Astrocyte of the spinal cord (primary cell): ENCODE measurements at regions not wholly inside any gene's neighbourhood (a gene's known extent, or its start where the extent isn't known, plus 50 kb on each side); places are given as distances from the start of the nearest gene placed in this dataset.

Source experiments
- DNase-seq: peaks from one replicate; pipeline ENCODE4 v3.0.0; 2011; ENCODE audit warnings: low read depth, low spot score
- H3K4me3 ChIP-seq: 2 replicates; pipeline ENCODE4 v1.5.1; 2011; ENCODE audit warnings: low read depth, mild to moderate bottlenecking, low read length, moderate library complexity
- CTCF ChIP-seq: IDR thresholded peaks from 2 replicates; pipeline ENCODE4 v1.5.1; 2012; ENCODE audit warnings: low read depth, mild to moderate bottlenecking, low read length, inconsistent platforms
- in situ Hi-C: cut with HindIII; loops from 2 replicates; pipeline ENCODE4 v1.10.0; 2017; ENCODE audit warnings: low sequenced_read_pairs

- DNase-seq: no peak
- TF ChIP-seq CTCF: no peak
- in situ Hi-C loops: no loop called here
- no peak overlapping the region for H3K4me3 ChIP-seq
These were observed 131.0 kb upstream of the TOPAZ1 start for GRCh38 chr3:44110648-44111047.

GRCh38 chr3:44111482-44111881 is 130.2 kb upstream of the TOPAZ1 start:
- DNase-seq: no peak
- no peak overlapping the region for H3K4me3 ChIP-seq
- no peak for TF ChIP-seq CTCF
- in situ Hi-C loops: no loop called here

GRCh38 chr3:44114142-44114541 is 127.5 kb upstream of the TOPAZ1 start:
- DNase-seq: no peak
- TF ChIP-seq CTCF: peak; percentile 58
- in situ Hi-C loops: no loop called here
- no peak overlapping the region for H3K4me3 ChIP-seq

- no peak for TF ChIP-seq CTCF
- in situ Hi-C loops: no loop called here
- DNase-seq: no peak
These were observed 124.4 kb upstream of the TOPAZ1 start for GRCh38 chr3:44117239-44117638.

GRCh38 chr3:44117736-44118135 is 124.0 kb upstream of the TOPAZ1 start:
- DNase-seq: no peak
- TF ChIP-seq CTCF: no peak
- in situ Hi-C loops: no loop called here
- no peak overlapping the region for H3K4me3 ChIP-seq

More at GRCh38 chr3:44117239-44117638, 124.4 kb upstream of the TOPAZ1 start:
- no peak overlapping the region for H3K4me3 ChIP-seq

- no peak for TF ChIP-seq CTCF
- in situ Hi-C loops: no loop called here
- no peak for DNase-seq
- H3K4me3 ChIP-seq: no peak overlapping the region
These were observed 120.7 kb upstream of the TOPAZ1 start for GRCh38 chr3:44120721-44121582.
